ENCODE measurements at regions not wholly inside any gene's neighbourhood (a gene's known extent, or its start where the extent isn't known, plus 50 kb on each side); places are given as distances from the start of the nearest gene placed in this dataset.

GRCh38 chr11:70848243-70848750 lies 404.1 kb downstream of the SHANK2 start:
- no peak for DNase-seq (ENCODE audit: low read depth)

- DNase-seq (ENCODE audit: low read depth) = no peak
Observed at GRCh38 chr11:70849031-70849430, 403.3 kb downstream of the SHANK2 start.

- DNase-seq (ENCODE audit: low read depth) = no peak
Observed at GRCh38 chr11:70851308-70851707, 401.1 kb downstream of the SHANK2 start.

DNA sequence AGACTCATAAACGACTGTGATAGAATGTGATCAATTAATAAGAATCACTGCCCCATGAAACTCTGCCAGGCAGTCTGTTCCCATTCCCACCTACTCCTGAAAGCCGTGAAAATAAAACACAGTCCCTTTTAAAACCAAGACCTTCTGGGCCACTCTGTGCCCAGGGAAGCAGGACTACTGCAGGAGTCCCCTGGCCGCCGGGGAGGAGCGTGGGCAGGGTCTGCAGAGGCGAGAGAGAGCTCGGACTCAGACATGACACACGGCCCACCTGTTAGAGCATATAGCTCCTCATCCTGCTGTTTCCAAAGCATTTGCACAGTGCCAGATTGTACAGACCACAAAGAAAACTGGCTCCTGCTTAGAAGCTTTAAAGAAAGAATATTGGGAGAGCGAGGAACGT lies 400.5 kb downstream of the SHANK2 start:
- no peak for DNase-seq (ENCODE audit: low read depth)

GRCh38 chr11:70853068-70853769 lies 399.2 kb downstream of the SHANK2 start:
- DNase-seq (ENCODE audit: low read depth) = no peak

GRCh38 chr11:70853770-70854108 lies 398.6 kb downstream of the SHANK2 start:
- DNase-seq (ENCODE audit: low read depth) = no peak

DNA sequence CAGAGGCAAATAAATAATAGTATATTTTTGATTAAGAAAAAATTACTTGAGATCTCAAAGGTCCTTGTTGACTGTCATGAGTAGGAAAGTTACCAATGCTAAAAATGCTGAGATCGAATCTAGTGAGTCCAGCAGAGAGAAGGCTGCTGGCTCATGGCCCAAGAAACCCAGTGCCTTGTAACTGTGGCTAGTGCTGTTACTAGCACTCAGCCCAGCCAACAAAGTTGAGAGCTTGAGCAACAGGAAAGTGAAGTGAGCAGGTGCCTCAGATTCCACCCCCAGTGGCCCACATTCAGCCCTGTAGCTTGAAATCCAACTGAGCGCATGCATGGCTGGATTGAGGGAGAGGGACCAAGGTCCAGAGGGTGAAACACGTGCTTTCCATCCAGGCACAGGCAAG lies 398.2 kb downstream of the SHANK2 start:
- DNase-seq (ENCODE audit: low read depth) = no peak

DNA sequence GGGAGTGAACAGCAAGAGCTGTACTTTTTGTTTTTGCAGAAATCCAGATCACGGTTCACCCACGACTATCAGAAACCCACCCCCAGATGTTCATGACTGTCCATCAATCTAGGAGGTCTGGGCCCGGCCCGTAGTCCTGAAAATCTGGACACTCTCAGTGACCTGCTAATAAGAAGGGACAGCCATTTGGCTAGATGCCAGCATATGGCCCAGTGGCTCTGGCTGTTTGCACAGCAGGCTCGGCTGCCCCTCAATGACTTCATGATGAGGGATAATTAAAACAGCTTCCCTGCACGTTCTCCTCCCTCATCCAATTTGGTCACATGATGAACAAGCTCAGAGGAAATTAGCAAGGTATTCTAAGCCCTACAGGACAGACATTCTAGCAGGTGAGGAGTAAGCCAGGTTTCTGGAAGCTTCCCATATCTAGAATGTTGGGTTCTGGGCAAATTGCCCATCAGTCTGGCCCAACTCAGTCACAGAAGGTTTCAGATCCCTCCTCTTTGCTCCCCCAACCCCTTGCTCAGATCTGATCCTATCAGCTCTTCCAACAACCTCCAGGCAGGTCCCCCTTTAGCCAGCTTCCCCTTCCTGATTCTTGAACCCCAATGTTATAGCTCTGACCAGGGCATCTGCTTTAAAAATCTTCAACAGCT lies 397.3 kb downstream of the SHANK2 start:
- DNase-seq (ENCODE audit: low read depth) = no peak

DNA sequence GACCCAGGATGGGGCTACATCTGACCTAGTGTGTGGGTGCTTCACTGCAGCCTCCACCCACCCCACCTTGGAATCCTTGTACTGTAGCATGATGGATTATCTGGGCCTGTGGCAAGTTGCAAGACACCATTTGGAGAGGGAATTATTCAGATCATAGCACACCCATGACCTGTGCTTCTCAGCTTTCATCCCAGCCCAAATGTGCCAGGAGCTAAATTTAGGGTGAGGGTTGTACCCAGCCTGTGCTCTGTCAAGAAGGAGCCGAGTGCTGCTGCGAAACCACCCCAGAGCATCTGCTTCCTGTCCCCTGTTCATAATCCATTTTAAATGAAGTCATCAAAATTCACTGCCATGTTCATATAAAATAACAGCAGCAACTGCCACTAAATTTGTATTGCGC lies 394.5 kb downstream of the SHANK2 start:
- no peak for DNase-seq (ENCODE audit: low read depth)

DNA sequence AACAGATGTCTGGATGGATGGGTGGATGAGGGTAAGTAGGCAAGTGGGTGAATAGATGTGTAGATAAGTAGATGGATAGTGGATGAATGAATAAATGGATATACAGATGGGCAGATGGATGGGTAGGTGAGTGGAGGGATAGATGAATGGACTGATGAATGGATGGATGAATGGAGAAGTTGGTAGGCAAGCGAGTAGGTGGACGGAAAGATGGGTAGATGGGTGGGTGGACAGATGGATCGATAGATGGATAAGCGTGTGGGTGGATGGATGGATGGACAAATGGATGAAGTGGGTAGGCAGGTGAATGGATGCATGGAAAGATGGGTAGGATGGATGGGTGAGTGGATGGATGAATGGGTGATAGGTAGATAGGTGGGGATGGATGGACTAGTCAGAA lies 393.2 kb downstream of the SHANK2 start:
- DNase-seq (ENCODE audit: low read depth) = no peak

- no peak for DNase-seq (ENCODE audit: low read depth)
Observed at GRCh38 chr11:70860888-70861287, 391.5 kb downstream of the SHANK2 start.

DNA sequence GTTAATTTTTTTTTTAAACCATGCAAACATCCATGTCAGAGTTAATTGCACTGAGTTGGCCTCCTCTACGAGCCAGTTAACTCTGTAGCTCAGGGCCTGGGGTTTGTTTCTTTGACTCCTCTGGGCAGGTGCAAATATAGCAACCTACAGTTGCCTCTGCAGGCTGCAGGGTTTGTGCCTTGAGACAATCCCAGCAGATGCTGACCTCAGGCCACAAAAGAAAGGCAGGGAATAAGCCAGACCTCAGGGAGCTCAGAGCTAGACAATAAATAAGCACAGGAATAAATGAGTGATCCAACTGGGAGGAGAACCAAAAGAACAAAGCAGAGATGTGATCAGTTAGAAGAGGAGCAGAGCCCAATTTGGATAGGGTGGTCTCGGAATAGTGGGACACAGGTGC lies 390.8 kb downstream of the SHANK2 start:
- DNase-seq (ENCODE audit: low read depth) = no peak

DNA sequence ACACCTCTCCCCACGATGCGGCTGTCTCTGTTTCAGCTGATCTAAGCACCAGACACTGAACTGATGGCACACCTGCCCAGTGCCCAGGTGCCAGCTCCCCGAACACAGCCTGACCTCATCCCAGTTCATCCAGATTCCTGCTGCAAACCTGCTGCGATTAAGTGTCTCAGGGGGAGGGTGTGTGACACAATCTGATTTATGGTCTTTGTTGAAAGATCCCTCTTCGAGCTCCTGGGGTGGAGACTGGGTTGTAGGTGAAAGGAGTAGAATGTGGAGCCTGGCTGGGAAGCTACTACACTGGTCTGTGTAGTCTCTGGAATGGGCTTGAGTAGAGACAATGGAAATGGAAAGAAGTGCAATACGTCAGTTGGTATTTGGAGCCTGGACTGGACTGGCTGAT lies 390.3 kb downstream of the SHANK2 start:
- DNase-seq (ENCODE audit: low read depth) = no peak

DNA sequence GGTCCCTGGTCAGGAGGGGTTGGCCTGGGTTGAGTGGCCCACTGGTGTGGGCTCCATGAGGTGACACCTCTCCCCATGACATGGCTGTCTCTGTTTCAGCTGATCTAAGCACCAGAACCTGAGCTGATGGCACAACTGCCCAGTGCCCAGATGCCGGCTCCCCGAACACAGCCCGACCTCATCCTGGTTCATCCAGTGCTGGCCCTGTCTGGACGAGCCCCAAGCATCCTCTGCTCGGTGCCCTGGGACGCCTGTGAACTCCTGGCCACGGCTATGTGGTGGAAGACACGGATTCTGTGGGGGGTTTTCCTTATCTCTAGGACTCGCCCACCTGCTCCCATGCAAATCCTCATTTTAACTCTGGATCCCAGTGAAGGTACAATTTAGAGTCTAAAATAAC lies 389.2 kb downstream of the SHANK2 start:
- DNase-seq (ENCODE audit: low read depth) = no peak

GRCh38 chr11:70863993-70864392 lies 388.4 kb downstream of the SHANK2 start:
- DNase-seq (ENCODE audit: low read depth) = no peak

- DNase-seq (ENCODE audit: low read depth) = no peak
Observed at GRCh38 chr11:70865356-70865755, 387.0 kb downstream of the SHANK2 start.

- DNase-seq (ENCODE audit: low read depth) = no peak
Observed at GRCh38 chr11:70866834-70867233, 385.5 kb downstream of the SHANK2 start.

DNA sequence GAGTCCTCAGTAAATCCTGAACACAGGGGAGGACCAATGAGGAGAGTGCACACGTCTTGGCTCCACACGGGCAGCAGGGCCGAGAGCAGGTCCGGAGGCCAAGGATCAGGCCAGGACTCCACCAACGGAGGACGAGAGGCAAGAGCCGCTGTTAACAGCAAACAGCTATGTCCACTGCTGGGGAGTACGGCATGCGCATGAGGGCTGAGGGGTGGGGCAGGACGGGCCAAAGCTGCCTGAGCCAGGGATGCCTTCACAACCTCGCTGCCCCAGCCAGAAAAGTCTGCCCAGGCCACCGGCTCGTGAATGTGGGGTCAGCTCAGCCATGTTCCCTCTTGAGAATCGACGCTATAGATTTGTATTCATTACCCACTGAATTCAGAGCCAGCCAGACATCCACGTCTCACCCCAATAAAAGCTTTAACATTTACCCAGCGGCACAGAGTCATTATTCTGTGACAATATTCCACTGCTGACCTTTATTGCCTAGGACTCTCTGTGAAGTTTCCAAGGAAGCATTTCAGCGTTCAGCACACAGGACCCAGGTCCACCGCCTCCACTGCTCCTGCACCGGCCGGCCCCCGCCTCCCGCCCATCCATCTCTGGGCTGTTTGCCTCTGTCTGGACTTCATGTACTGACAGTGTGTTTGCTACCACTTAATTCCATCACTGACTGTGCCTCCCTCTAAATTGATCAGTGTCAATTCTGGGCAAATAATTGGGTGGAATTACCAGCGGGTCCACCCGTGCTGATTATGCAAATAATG lies 384.9 kb downstream of the SHANK2 start:
- no peak for DNase-seq (ENCODE audit: low read depth)

DNA sequence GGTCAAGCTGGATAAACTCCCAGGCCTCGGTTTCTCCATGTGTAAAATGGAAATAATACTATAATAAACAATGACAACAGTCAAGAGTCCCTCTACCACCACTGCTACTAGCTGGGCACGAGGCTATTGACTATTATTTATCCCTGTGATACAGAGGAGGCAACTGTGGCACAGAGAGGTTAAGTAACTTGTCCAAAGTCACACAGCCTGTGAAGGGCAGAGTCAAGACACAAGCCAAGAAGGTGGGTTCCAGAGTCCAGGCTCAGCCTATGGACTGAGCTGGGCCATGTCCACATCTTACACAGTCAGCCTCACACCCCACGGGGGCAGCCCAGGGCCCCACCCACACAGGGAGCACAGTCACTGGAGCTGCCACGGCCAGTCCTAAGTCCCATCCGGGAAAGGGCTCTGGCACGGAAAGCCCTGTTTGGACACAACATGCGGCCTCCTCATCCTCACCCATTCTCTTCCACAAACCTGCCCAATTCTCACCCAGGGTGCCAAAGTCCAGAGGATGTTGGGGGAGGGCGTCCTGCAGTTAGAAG lies 384.0 kb downstream of the SHANK2 start:
- DNase-seq (ENCODE audit: low read depth) = no peak

DNA sequence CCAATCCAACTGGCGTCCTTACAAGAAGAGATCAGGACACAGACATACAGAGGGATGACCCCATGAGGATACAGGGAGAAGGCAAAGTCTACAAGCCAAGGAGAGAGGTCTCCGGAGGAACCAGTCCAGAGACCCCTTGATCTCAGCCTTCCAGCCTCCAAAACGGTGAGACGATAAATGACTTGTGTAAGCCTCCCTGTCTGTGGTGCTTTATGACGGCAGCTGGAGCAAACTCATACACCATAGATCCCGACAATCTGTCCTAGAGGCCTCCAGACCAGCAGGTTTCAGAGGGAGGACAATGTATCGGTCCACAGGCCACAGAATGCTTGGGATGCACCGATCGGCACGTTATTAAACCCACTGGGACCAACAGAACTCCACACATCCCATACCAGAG lies 383.3 kb downstream of the SHANK2 start:
- DNase-seq (ENCODE audit: low read depth) = no peak

GRCh38 chr11:70871881-70872280 lies 380.5 kb downstream of the SHANK2 start:
- no peak for DNase-seq (ENCODE audit: low read depth)

GRCh38 chr11:70872299-70872698 lies 380.1 kb downstream of the SHANK2 start:
- no peak for DNase-seq (ENCODE audit: low read depth)

Measured in stimulated activated CD4-positive, alpha-beta T cell treated with anti-CD3 and anti-CD28 coated beads, Interleukin-2, amount 100 ng/mL, for 4 hours (primary cell).